Ishikawa (cell line): ENCODE measurements at regions not wholly inside any gene's neighbourhood (a gene's known extent, or its start where the extent isn't known, plus 50 kb on each side); places are given as distances from the start of the nearest gene placed in this dataset.

Experiments
- CEBPB ChIP-seq: IDR thresholded peaks from 2 replicates; pipeline ENCODE4 v1.6.1; 2012
- CREB1 ChIP-seq: IDR thresholded peaks from 2 replicates; pipeline ENCODE4 v1.6.1; 2012; ENCODE audit warnings: low read depth
- EGR1 ChIP-seq: IDR thresholded peaks from 2 replicates; pipeline ENCODE4 v1.6.1; 2012
- EP300 ChIP-seq: IDR thresholded peaks from 2 replicates; pipeline ENCODE4 v1.6.1; 2012; ENCODE audit warnings: borderline replicate concordance
- FOXM1 ChIP-seq: IDR thresholded peaks from 2 replicates; pipeline ENCODE4 v1.6.1; 2012; ENCODE audit warnings: low read depth, borderline replicate concordance
- NFIC ChIP-seq: IDR thresholded peaks from 2 replicates; pipeline ENCODE4 v1.6.1; 2012
- RAD21 ChIP-seq: IDR thresholded peaks from 2 replicates; pipeline ENCODE4 v1.6.1; 2012; ENCODE audit warnings: low read depth
- REST ChIP-seq: IDR thresholded peaks from 2 replicates; pipeline ENCODE4 v1.6.1; 2012; ENCODE audit warnings: low read depth, mild to moderate bottlenecking
- TAF1 ChIP-seq: IDR thresholded peaks from 2 replicates; pipeline ENCODE4 v1.6.1; 2012; ENCODE audit warnings: low read depth, mild to moderate bottlenecking
- TCF12 ChIP-seq: IDR thresholded peaks from 2 replicates; pipeline ENCODE4 v1.6.1; 2012; ENCODE audit warnings: low read depth
- TEAD4 ChIP-seq: IDR thresholded peaks from 2 replicates; pipeline ENCODE4 v1.6.1; 2012
- USF1 ChIP-seq: IDR thresholded peaks from 2 replicates; pipeline ENCODE4 v1.6.1; 2012
- YY1 ChIP-seq: IDR thresholded peaks from 2 replicates; pipeline ENCODE4 v1.6.1; 2012; ENCODE audit warnings: low read depth
- ZBTB7A ChIP-seq: IDR thresholded peaks from 2 replicates; pipeline ENCODE4 v1.6.1; 2012; ENCODE audit warnings: low read depth
- TF ChIP-seq, protein P1 (sequence below): IDR thresholded peaks from 2 replicates; pipeline ENCODE4 v1.6.1; 2012

GRCh38 chr2:76668279-76668678, 853.9 kb downstream of the LRRTM4 start:
- TF ChIP-seq EGR1 (no peak), NFIC (no peak), YY1 (no peak), REST (no peak), TEAD4 (no peak), TCF12 (no peak), RAD21 (no peak), ZBTB7A (no peak), TAF1 (no peak), EP300 (no peak), FOXM1 (no peak), CREB1 (no peak), CEBPB (no peak), USF1 (no peak)
- TF ChIP-seq, protein P1, sequence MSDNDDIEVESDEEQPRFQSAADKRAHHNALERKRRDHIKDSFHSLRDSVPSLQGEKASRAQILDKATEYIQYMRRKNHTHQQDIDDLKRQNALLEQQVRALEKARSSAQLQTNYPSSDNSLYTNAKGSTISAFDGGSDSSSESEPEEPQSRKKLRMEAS = no peak

DNA sequence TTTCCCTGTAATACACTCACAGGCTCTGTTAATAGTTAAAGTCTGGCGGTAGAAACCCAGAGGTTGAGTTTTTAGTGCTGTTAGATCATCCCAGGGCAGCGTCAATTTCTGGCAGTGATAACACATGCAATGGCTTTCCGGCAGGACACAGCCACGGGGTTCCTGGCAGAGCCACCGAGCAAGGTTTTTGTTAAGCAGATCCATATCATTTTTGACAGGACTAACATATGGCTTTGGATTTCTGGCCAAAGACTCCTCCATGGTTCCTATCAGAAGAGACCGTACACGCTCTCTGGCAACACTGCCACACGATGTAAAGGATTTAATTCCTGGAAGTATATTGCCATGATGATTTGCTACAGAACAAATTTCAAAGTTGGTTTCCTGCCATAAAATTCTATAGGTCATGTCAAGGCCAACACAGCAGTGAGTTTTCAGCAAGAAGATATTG, 854.3 kb downstream of the LRRTM4 start:
- TF ChIP-seq TAF1 (no peak), ZBTB7A (no peak), USF1 (no peak), NFIC (no peak), YY1 (no peak), REST (no peak), EGR1 (no peak), CREB1 (no peak), CEBPB (no peak), EP300 (no peak), TEAD4 (no peak), FOXM1 (no peak)

- TF ChIP-seq, protein P1 = no peak
- TF ChIP-seq CEBPB (no peak), RAD21 (no peak), TAF1 (no peak), TEAD4 (no peak), EP300 (no peak), FOXM1 (no peak), YY1 (no peak), REST (no peak), NFIC (no peak), CREB1 (no peak)
These were observed 880.0 kb downstream of the LRRTM4 start for GRCh38 chr2:76642129-76642528.

- TF ChIP-seq YY1 = no peak
These were observed 880.7 kb downstream of the LRRTM4 start for GRCh38 chr2:76641506-76641905.

GRCh38 chr2:76640905-76641304, 881.3 kb downstream of the LRRTM4 start:
- no peak for TF ChIP-seq REST
